ENCODE measurements at regions not wholly inside any gene's neighbourhood (a gene's known extent, or its start where the extent isn't known, plus 50 kb on each side); places are given as distances from the start of the nearest gene placed in this dataset.

DNA sequence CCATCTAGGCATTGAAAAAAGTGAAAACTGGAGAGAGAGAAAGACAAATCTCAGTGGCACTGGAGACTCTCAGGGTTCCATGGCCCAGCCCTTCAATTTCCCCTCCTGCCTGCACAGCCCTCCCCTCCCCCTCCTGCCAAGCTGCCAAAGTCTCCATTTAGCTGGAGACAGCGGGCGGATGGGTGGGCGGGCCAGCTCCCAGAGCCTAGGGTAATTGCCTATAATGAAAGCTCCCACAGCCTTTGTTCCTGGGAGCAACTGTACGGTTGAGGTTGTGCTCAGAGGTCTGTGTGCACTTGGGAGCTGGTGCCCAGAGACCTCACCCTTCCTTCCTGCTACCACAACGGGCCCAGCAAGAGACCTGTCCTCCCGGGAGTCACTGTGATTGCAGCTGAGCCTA, 89.6 kb downstream of the NAV1 start:
- Histone ChIP-seq H3K36me3 (ENCODE audit: control insufficient read depth, insufficient read depth, low read length) (no peaks in the 10 kb centered on the region), H3K18ac (ENCODE audit: low read length) (no peak overlapping the region), H3K56ac (ENCODE audit: low read length) (no peak overlapping the region), H3K4ac (ENCODE audit: low read depth, low read length) (no peak overlapping the region), H3K27me3 (ENCODE audit: insufficient read depth, low read length, poor library complexity) (no peaks in the 10 kb centered on the region), H3K4me1 (ENCODE audit: control insufficient read depth, low read depth, low read length) (no peaks in the 10 kb centered on the region), H3K23ac (ENCODE audit: low read length) (no peak overlapping the region), H4K5ac (ENCODE audit: low read length) (no peak overlapping the region), H2BK5ac (ENCODE audit: low read length) (no peak overlapping the region), H3K4me3 (ENCODE audit: low read length) (no peak overlapping the region), H3K27ac (ENCODE audit: low read depth, low read length) (no peak overlapping the region), H2BK15ac (replicated peaks; ENCODE audit: low read depth) (no peak overlapping the region), H2BK120ac (ENCODE audit: low read depth, low read length) (no peak overlapping the region), H3K79me1 (ENCODE audit: low read length) (no peaks in the 10 kb centered on the region), H2AK5ac (ENCODE audit: low read length) (no peak overlapping the region), H3K4me2 (ENCODE audit: low read length) (no peak overlapping the region), H3K9ac (ENCODE audit: low read length) (no peak overlapping the region), H3K79me2 (ENCODE audit: control insufficient read depth, insufficient read depth, low read length) (no peaks in the 10 kb centered on the region), H4K8ac (ENCODE audit: low read depth, low read length) (no peak overlapping the region)
- DNase-seq, result no peak
- WGBS (ENCODE audit: extremely low coverage, insufficient coverage, low lambda C conversion rate), result no CpG with 5 or more reads among the region's 6 CpGs

DNA sequence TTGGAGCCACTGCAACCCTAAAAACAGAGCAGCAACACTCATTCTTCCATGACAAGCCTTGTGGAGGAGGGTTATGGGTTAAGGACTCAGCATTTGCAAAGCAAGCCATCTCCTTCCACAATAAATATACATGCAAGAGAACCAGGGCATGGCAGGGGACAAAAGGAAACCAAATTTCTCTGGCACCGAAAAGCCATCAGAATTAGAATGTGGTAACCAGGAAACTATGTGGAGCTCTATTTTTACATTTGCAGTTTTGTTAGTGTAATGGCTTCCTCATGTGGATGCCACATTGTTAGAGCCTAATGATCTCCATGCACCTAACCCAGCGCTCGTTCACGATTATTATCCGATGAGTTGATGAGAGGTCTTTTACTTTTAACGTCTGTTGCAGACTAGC, 91.7 kb downstream of the NAV1 start:
- Histone ChIP-seq H2BK15ac (replicated peaks; ENCODE audit: low read depth) (no peak overlapping the region), H3K27me3 (ENCODE audit: insufficient read depth, low read length, poor library complexity) (no peaks in the 10 kb centered on the region), H3K36me3 (ENCODE audit: control insufficient read depth, insufficient read depth, low read length) (no peaks in the 10 kb centered on the region), H3K4me1 (ENCODE audit: control insufficient read depth, low read depth, low read length) (peaks cover 2% of the 10 kb centered on the region), H3K79me1 (ENCODE audit: low read length) (no peaks in the 10 kb centered on the region), H3K79me2 (ENCODE audit: control insufficient read depth, insufficient read depth, low read length) (no peaks in the 10 kb centered on the region), H3K56ac (ENCODE audit: low read length) (no peak overlapping the region), H4K5ac (ENCODE audit: low read length) (no peak overlapping the region), H4K8ac (ENCODE audit: low read depth, low read length) (no peak overlapping the region), H3K27ac (ENCODE audit: low read depth, low read length) (no peak overlapping the region), H3K4me3 (ENCODE audit: low read length) (no peak overlapping the region), H2BK5ac (ENCODE audit: low read length) (no peak overlapping the region), H3K4me2 (ENCODE audit: low read length) (no peak overlapping the region), H2BK120ac (ENCODE audit: low read depth, low read length) (no peak overlapping the region), H3K4ac (ENCODE audit: low read depth, low read length) (no peak overlapping the region), H3K18ac (ENCODE audit: low read length) (no peak overlapping the region), H3K23ac (ENCODE audit: low read length) (no peak overlapping the region), H3K9ac (ENCODE audit: low read length) (no peak overlapping the region), H2AK5ac (ENCODE audit: low read length) (no peak overlapping the region)
- DNase-seq, result no peak
- WGBS (ENCODE audit: extremely low coverage, insufficient coverage, low lambda C conversion rate), result no CpG with 5 or more reads among the region's 6 CpGs

DNA sequence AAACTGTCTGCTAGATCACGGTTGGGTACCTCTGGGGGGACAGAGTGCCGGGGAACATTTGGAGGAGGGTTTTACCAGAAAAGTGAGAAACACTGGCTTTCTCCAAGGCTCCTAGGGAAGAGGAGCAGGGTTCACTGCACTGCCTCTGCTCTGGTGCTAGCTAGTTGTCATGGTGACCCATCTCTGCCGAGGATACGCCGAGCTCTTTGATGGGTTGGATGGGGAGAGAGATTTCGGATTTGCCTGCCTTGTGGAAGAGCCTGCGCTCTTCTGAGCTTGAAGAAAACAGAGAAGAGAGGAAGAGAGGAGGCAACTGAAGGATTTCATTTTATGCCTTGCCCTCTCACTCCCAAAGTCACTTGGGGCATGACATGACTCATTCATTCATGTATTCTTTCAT, 92.1 kb downstream of the NAV1 start:
- Histone ChIP-seq H2AK5ac (ENCODE audit: low read length) (no peak overlapping the region), H3K9ac (ENCODE audit: low read length) (no peak overlapping the region), H3K4me1 (ENCODE audit: control insufficient read depth, low read depth, low read length) (peaks cover 6% of the 10 kb centered on the region), H4K5ac (ENCODE audit: low read length) (no peak overlapping the region), H3K27me3 (ENCODE audit: insufficient read depth, low read length, poor library complexity) (no peaks in the 10 kb centered on the region), H2BK15ac (replicated peaks; ENCODE audit: low read depth) (no peak overlapping the region), H3K36me3 (ENCODE audit: control insufficient read depth, insufficient read depth, low read length) (no peaks in the 10 kb centered on the region), H3K18ac (ENCODE audit: low read length) (no peak overlapping the region), H2BK120ac (ENCODE audit: low read depth, low read length) (no peak overlapping the region), H3K27ac (ENCODE audit: low read depth, low read length) (no peak overlapping the region), H3K79me2 (ENCODE audit: control insufficient read depth, insufficient read depth, low read length) (no peaks in the 10 kb centered on the region), H4K8ac (ENCODE audit: low read depth, low read length) (no peak overlapping the region), H3K23ac (ENCODE audit: low read length) (no peak overlapping the region), H3K4me2 (ENCODE audit: low read length) (no peak overlapping the region), H3K56ac (ENCODE audit: low read length) (no peak overlapping the region), H3K4ac (ENCODE audit: low read depth, low read length) (no peak overlapping the region), H2BK5ac (ENCODE audit: low read length) (no peak overlapping the region), H3K4me3 (ENCODE audit: low read length) (no peak overlapping the region), H3K79me1 (ENCODE audit: low read length) (no peaks in the 10 kb centered on the region)
- no peak for DNase-seq
- WGBS (ENCODE audit: extremely low coverage, insufficient coverage, low lambda C conversion rate), result no CpG with 5 or more reads among the region's 7 CpGs

DNA sequence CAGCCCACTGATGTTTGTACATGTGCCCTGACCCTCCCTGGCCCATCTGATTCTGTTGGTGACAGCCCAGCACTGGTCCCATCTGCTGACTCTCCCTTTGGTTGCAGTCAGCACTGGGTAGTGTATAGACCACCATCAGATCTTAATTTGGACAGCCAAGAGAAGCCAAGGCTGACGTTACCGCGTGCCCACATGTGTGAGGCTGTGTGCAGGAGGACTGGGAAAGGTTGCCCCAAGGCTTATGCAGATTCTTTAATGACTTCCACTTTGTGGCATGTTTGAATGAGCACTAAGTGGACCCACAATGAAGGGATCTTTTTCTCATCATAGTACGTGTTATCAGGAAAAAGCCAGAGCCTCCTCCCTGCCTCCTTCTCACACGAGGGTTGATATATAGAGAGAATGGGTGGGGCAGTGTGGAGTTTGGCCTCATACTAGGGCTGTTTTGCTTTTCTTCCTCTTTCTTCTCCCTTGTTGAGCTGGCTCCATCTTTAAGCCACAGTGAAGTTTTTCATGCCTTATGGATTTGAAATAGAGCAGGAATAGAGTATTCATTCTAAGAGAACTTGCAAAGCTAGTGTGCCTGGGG, 93.5 kb downstream of the NAV1 start:
- no peak overlapping the region for H3K18ac ChIP-seq (ENCODE audit: low read length)
- H3K4me2 ChIP-seq (ENCODE audit: low read length), result no peak overlapping the region
- no peaks in the 10 kb centered on the region for H3K27me3 ChIP-seq (ENCODE audit: insufficient read depth, low read length, poor library complexity)
- H2BK5ac ChIP-seq (ENCODE audit: low read length), result no peak overlapping the region
- no peak overlapping the region for H3K4ac ChIP-seq (ENCODE audit: low read depth, low read length)
- H3K9ac ChIP-seq (ENCODE audit: low read length), result no peak overlapping the region
- H4K5ac ChIP-seq (ENCODE audit: low read length), result no peak overlapping the region
- H3K4me3 ChIP-seq (ENCODE audit: low read length), result no peak overlapping the region
- no peak overlapping the region for H2BK120ac ChIP-seq (ENCODE audit: low read depth, low read length)
- H3K79me2 ChIP-seq (ENCODE audit: control insufficient read depth, insufficient read depth, low read length), result no peaks in the 10 kb centered on the region
- no peaks in the 10 kb centered on the region for H3K79me1 ChIP-seq (ENCODE audit: low read length)
- H2AK5ac ChIP-seq (ENCODE audit: low read length), result no peak overlapping the region
- no peak overlapping the region for H3K56ac ChIP-seq (ENCODE audit: low read length)
- WGBS (ENCODE audit: extremely low coverage, insufficient coverage, low lambda C conversion rate), result no CpG with 5 or more reads among the region's 5 CpGs
- H3K36me3 ChIP-seq (ENCODE audit: control insufficient read depth, insufficient read depth, low read length), result no peaks in the 10 kb centered on the region
- H2BK15ac ChIP-seq (replicated peaks; ENCODE audit: low read depth), result no peak overlapping the region
- no peak overlapping the region for H3K27ac ChIP-seq (ENCODE audit: low read depth, low read length)
- no peak overlapping the region for H4K8ac ChIP-seq (ENCODE audit: low read depth, low read length)
- no peak for DNase-seq
- no peak overlapping the region for H3K23ac ChIP-seq (ENCODE audit: low read length)
- peaks cover 7% of the 10 kb centered on the region for H3K4me1 ChIP-seq (ENCODE audit: control insufficient read depth, low read depth, low read length)

DNA sequence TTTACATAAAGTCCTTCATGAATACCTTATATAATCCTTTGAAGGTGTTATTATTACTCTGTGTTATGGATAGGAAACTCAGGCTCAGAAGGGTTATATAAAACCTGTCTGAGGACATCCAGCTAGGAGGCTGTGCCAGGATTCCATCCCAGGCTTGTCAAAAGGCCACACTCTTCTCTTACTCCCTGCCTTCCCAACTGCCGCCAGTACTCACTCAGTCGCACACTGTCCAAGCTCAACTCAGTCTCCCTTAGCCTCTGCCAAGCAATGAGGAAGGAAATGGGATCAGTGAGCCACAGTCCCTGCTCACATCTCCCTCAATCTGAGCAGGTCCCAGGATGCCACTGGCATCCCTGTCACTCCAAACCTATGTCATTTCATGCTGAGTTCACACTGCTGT, 94.4 kb downstream of the NAV1 start:
- H2AK5ac ChIP-seq (ENCODE audit: low read length), result no peak overlapping the region
- no peak overlapping the region for H3K4me2 ChIP-seq (ENCODE audit: low read length)
- WGBS (ENCODE audit: extremely low coverage, insufficient coverage, low lambda C conversion rate), result no CpG with 5 or more reads among the region's 2 CpGs

DNA sequence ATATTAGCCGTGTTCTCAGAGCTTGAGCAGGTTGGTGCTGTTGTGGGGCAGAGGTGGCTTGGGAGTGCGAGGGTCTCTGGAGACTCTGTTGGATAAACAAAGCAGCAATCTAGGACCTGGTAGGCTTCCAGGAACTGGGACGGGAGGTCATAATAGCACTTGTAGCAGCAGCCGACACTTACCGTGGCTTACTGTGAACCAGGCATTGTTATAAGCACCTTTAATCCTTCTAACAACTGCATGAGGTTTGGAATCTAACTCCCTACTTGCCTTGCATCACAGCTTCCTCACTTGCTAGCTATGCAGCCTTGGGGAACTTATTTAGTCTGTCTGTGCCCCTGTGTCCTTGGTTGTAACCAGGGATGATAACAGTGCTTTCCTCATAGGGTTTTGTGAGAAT, 94.9 kb downstream of the NAV1 start:
- no peaks in the 10 kb centered on the region for H3K36me3 ChIP-seq (ENCODE audit: control insufficient read depth, insufficient read depth, low read length)
- no peak overlapping the region for H3K4me2 ChIP-seq (ENCODE audit: low read length)
- H3K79me1 ChIP-seq (ENCODE audit: low read length), result no peaks in the 10 kb centered on the region
- peaks cover 7% of the 10 kb centered on the region for H3K4me1 ChIP-seq (ENCODE audit: control insufficient read depth, low read depth, low read length)
- no peak overlapping the region for H3K9ac ChIP-seq (ENCODE audit: low read length)
- no peak overlapping the region for H3K56ac ChIP-seq (ENCODE audit: low read length)
- H3K27me3 ChIP-seq (ENCODE audit: insufficient read depth, low read length, poor library complexity), result no peaks in the 10 kb centered on the region
- no peak overlapping the region for H3K4ac ChIP-seq (ENCODE audit: low read depth, low read length)
- no peak overlapping the region for H3K23ac ChIP-seq (ENCODE audit: low read length)
- no peak overlapping the region for H3K27ac ChIP-seq (ENCODE audit: low read depth, low read length)
- H2BK15ac ChIP-seq (replicated peaks; ENCODE audit: low read depth), result no peak overlapping the region
- no peak overlapping the region for H4K8ac ChIP-seq (ENCODE audit: low read depth, low read length)
- H2AK5ac ChIP-seq (ENCODE audit: low read length), result no peak overlapping the region
- DNase-seq, result peak; percentile 40
- WGBS (ENCODE audit: extremely low coverage, insufficient coverage, low lambda C conversion rate), result no CpG with 5 or more reads among the region's 5 CpGs
- H3K4me3 ChIP-seq (ENCODE audit: low read length), result no peak overlapping the region
- no peaks in the 10 kb centered on the region for H3K79me2 ChIP-seq (ENCODE audit: control insufficient read depth, insufficient read depth, low read length)
- no peak overlapping the region for H4K5ac ChIP-seq (ENCODE audit: low read length)
- no peak overlapping the region for H2BK120ac ChIP-seq (ENCODE audit: low read depth, low read length)
- no peak overlapping the region for H2BK5ac ChIP-seq (ENCODE audit: low read length)
- H3K18ac ChIP-seq (ENCODE audit: low read length), result no peak overlapping the region

More for the DNA sequence above, 94.4 kb downstream of the NAV1 start:
- Histone ChIP-seq H4K8ac (ENCODE audit: low read depth, low read length) (no peak overlapping the region), H3K36me3 (ENCODE audit: control insufficient read depth, insufficient read depth, low read length) (no peaks in the 10 kb centered on the region), H3K27ac (ENCODE audit: low read depth, low read length) (no peak overlapping the region), H3K4me3 (ENCODE audit: low read length) (no peak overlapping the region), H3K4me1 (ENCODE audit: control insufficient read depth, low read depth, low read length) (peaks cover 7% of the 10 kb centered on the region), H3K9ac (ENCODE audit: low read length) (no peak overlapping the region), H2BK5ac (ENCODE audit: low read length) (no peak overlapping the region), H3K4ac (ENCODE audit: low read depth, low read length) (no peak overlapping the region), H2BK120ac (ENCODE audit: low read depth, low read length) (no peak overlapping the region), H3K23ac (ENCODE audit: low read length) (no peak overlapping the region), H3K79me1 (ENCODE audit: low read length) (no peaks in the 10 kb centered on the region), H4K5ac (ENCODE audit: low read length) (no peak overlapping the region), H3K56ac (ENCODE audit: low read length) (no peak overlapping the region), H3K18ac (ENCODE audit: low read length) (no peak overlapping the region), H3K79me2 (ENCODE audit: control insufficient read depth, insufficient read depth, low read length) (no peaks in the 10 kb centered on the region), H2BK15ac (replicated peaks; ENCODE audit: low read depth) (no peak overlapping the region), H3K27me3 (ENCODE audit: insufficient read depth, low read length, poor library complexity) (no peaks in the 10 kb centered on the region)
- DNase-seq, result no peak

All from mesendoderm (in vitro differentiated cells).